Psoas muscle (tissue), 7 donors: ENCODE measurements at regions not wholly inside any gene's neighbourhood (a gene's known extent, or its start where the extent isn't known, plus 50 kb on each side); places are given as distances from the start of the nearest gene placed in this dataset.

Source experiments
- ATAC-seq, 4 donors: fragments of 200-7000 bp; cut with Tn5 transposase; one replicate each; pipeline ENCODE4 v1.9.1; 2020; ENCODE audit warnings: moderate library complexity in 3 of 4, mild to moderate bottlenecking in 2 of 4
- DNase-seq, 2 donors: peaks; one replicate each; pipeline ENCODE4 v3.0.0-alpha.2; 2020
- H3K27ac ChIP-seq: fragments of 200-600 bp; one replicate; pipeline ENCODE4 v1.8.0; 2022
- H3K27me3 ChIP-seq, 3 donors: fragments of 200-600 bp in 1 of 3; one replicate each; pipeline versions ENCODE4 v1.6.1 to v1.8.0; 2013 to 2022; ENCODE audit warnings: low read length in 2 of 3, mild to moderate bottlenecking in 2 of 3, moderate library complexity in 1 of 3; ENCODE audit not compliant: insufficient read depth in 3 of 3
- H3K36me3 ChIP-seq, 2 donors: fragments of 200-600 bp in 1 of 2; one replicate each; pipeline versions ENCODE4 v1.6.1 to v1.8.0; 2013 to 2022; ENCODE audit warnings: low read depth in 1 of 2, mild to moderate bottlenecking in 1 of 2, moderate library complexity in 1 of 2; ENCODE audit not compliant: insufficient read depth in 1 of 2
- H3K4me1 ChIP-seq: fragments of 200-600 bp; one replicate; pipeline ENCODE4 v1.8.0; 2022
- H3K4me3 ChIP-seq: fragments of 200-600 bp; one replicate; pipeline ENCODE4 v1.8.0; 2022; ENCODE audit warnings: mild to moderate bottlenecking
- H3K9me3 ChIP-seq: fragments of 200-600 bp; one replicate; pipeline ENCODE4 v1.8.0; 2022
- WGBS, 3 donors: extraction: QIAGEN DNeasy Blood & Tissue Kit; methylation state at CpG; one replicate each; pipeline versions ENCODE4 v1.1.6 to v1.1.7; 2013; 5-methylcytosine and 5-hydroxymethylcytosine counted together
- intact Hi-C, 2 donors: fragments of 100-400 bp; cut with DNase I; formaldehyde crosslinking; loops; one replicate each; pipeline versions ENCODE4 v1.11.0 to v1.14.2; 2022
- TF ChIP-seq, protein P1 (sequence below): fragments of 200-600 bp; IDR thresholded peaks from one replicate; pipeline ENCODE4 v1.8.0; 2022; ENCODE audit warnings: antibody characterized with exemption
- donor health status: healthy with polysubstance abuse.
- donor health status: DM: no; HTN: no; CAD: no; lungs with moderate emphysema.
- donor health status: Bipolar disorder and iron deficiency.
- donor health status: healthy.
- donor health status: DM: yes; HTN: yes; CAD: no.
- donor health status: DM: no; HTN: no; CAD: no.
- donor health status: DM: yes; HTN: yes; CAD: no.

DNA sequence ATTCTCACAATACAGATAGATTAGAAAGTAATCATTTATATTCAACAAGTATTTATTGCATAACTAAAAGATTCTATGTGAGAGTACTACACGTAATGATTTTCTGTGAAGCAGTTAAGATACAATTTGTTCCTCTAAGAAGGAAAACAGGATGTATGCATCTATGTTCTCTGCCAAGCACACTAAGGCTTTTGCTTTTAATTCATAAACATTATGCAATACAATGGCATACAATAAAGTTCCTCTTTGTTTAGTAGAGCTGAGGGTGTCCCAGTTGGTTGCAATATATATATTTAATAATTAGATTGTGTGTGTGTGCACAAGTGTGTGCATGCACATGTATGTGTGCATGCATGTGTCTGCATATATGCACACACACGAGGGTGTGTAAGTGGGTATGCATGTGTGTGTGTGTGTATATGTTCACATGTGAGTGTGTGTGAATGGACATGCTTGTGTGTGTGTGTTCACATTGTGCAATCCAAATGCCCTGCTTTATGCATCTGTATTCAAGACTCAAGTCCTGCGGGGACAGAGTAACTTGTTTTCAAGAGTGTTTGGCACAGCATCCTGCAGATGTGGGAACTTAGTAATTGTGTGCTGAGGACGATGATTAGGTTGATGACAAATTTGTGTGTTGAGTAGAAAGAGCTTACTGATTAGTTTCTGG, 481.5 kb upstream of the KLF6 start:
- TF ChIP-seq, protein P1, sequence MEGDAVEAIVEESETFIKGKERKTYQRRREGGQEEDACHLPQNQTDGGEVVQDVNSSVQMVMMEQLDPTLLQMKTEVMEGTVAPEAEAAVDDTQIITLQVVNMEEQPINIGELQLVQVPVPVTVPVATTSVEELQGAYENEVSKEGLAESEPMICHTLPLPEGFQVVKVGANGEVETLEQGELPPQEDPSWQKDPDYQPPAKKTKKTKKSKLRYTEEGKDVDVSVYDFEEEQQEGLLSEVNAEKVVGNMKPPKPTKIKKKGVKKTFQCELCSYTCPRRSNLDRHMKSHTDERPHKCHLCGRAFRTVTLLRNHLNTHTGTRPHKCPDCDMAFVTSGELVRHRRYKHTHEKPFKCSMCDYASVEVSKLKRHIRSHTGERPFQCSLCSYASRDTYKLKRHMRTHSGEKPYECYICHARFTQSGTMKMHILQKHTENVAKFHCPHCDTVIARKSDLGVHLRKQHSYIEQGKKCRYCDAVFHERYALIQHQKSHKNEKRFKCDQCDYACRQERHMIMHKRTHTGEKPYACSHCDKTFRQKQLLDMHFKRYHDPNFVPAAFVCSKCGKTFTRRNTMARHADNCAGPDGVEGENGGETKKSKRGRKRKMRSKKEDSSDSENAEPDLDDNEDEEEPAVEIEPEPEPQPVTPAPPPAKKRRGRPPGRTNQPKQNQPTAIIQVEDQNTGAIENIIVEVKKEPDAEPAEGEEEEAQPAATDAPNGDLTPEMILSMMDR = no peak
- no peaks in the 10 kb centered on the region for H3K9me3 ChIP-seq
- intact Hi-C loops = no loop called here
- no peaks in the 10 kb centered on the region for H3K36me3 ChIP-seq
- no peaks in the 10 kb centered on the region for H3K27me3 ChIP-seq
- ATAC-seq = peak in 1 of 4 donors; percentile 31
- DNase-seq = no peak
- H3K4me3 ChIP-seq = no peak overlapping the region
- H3K27ac ChIP-seq = no peak overlapping the region
- H3K4me1 ChIP-seq = peaks cover 6% of the 10 kb centered on the region
- WGBS, 3 donors = 47 to 52% (median 51%) methylated on average over 4 of the region's 4 CpGs

DNA sequence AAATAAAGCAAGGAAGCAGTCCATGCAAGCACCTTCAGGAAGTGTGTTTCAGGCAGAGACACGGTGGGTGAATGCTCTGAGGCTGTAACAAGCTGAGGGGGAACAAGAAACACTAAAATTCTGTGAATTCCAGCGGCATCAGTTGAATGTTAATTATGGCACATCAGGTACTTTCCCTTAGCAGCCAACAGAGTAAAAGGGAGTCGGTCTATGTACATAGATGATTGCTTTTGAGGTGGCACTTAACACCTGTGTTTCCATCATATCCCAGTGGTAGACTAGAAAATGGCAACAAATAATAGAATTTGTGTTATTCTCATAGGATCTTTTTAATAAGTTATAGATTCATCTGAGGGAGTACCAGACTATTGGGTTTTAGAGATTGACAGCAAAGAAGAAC, 481.0 kb upstream of the KLF6 start:
- intact Hi-C loops = no loop called here
- WGBS, 3 donors = 77 to 84% (median 83%) methylated on average over 3 of the region's 3 CpGs
- Histone ChIP-seq H3K4me3 (no peak overlapping the region), H3K9me3 (no peaks in the 10 kb centered on the region), H3K27me3 (no peaks in the 10 kb centered on the region), H3K4me1 (peaks cover 8% of the 10 kb centered on the region), H3K27ac (no peak overlapping the region), H3K36me3 (no peaks in the 10 kb centered on the region)
- ATAC-seq (no peak), DNase-seq (no peak)
- TF ChIP-seq, protein P1 = no peak

- intact Hi-C loops = no loop called here
- Histone ChIP-seq H3K27me3 (no peaks in the 10 kb centered on the region), H3K27ac (no peak overlapping the region), H3K36me3 (no peaks in the 10 kb centered on the region), H3K4me3 (no peak overlapping the region), H3K9me3 (no peaks in the 10 kb centered on the region), H3K4me1 (peaks cover 12% of the 10 kb centered on the region)
- ATAC-seq = no peak
- no peak for DNase-seq
- WGBS, 3 donors = 86 to 96% (median 92%) methylated on average over 8 of the region's 8 CpGs
- TF ChIP-seq, protein P1 = no peak
These were observed 479.3 kb upstream of the KLF6 start for GRCh38 chr10:4264209-4264865.

GRCh38 chr10:4263601-4263921, 478.6 kb upstream of the KLF6 start:
- TF ChIP-seq, protein P1 = no peak
- ATAC-seq (no peak), DNase-seq (peak in 1 of 2 donors; percentile 54)
- Histone ChIP-seq H3K4me3 (no peak overlapping the region), H3K36me3 (no peaks in the 10 kb centered on the region), H3K27ac (no peak overlapping the region), H3K4me1 (peaks cover 12% of the 10 kb centered on the region), H3K9me3 (no peaks in the 10 kb centered on the region), H3K27me3 (no peaks in the 10 kb centered on the region)
- intact Hi-C loops = no loop called here
- 64 to 72% (median 68%) methylated on average over 3 of the region's 3 CpGs for WGBS, 3 donors
